Sigmoid colon (tissue), 6 donors: ENCODE measurements at regions not wholly inside any gene's neighbourhood (a gene's known extent, or its start where the extent isn't known, plus 50 kb on each side); places are given as distances from the start of the nearest gene placed in this dataset.

Experiments used
- DNase-seq: peaks from one replicate; pipeline ENCODE4 v3.0.0-alpha.2; 2019
- H3K27ac ChIP-seq, 4 donors: fragments of 200-600 bp; sonication (generic); one replicate each; pipeline ENCODE4 v1.5.1; 2016 to 2019; ENCODE audit warnings: mild to moderate bottlenecking in 1 of 4
- H3K27me3 ChIP-seq, 3 donors: fragments of 200-600 bp; sonication (generic); one replicate each; pipeline ENCODE4 v1.5.1; 2019; ENCODE audit warnings: mild to moderate bottlenecking in 1 of 3
- H3K36me3 ChIP-seq, 4 donors: fragments of 200-600 bp; sonication (generic); one replicate each; pipeline ENCODE4 v1.5.1; 2016 to 2019
- H3K4me1 ChIP-seq, 4 donors: fragments of 200-600 bp; sonication (generic); one replicate each; pipeline ENCODE4 v1.5.1; 2017 to 2019
- H3K4me3 ChIP-seq, 4 donors: fragments of 200-600 bp; sonication (generic); one replicate each; pipeline ENCODE4 v1.5.1; 2017 to 2019; ENCODE audit warnings: mild to moderate bottlenecking in 2 of 4, moderate library complexity in 1 of 4
- H3K9me3 ChIP-seq, 4 donors: fragments of 200-600 bp in 3 of 4; sonication (generic) in 3 of 4; one replicate each; pipeline versions ENCODE4 v1.5.1 to v1.6.1; 2013 to 2019
- EP300 ChIP-seq, 4 donors: sonication (generic); formaldehyde crosslinking; IDR thresholded peaks; one replicate each; pipeline ENCODE4 v1.6.1; 2017; ENCODE audit warnings: antibody characterized with exemption in 4 of 4
- POLR2A ChIP-seq, 2 donors: fragments of 450-650 bp; IDR thresholded peaks; one replicate each; pipeline ENCODE4 v1.6.1; 2016; ENCODE audit warnings: antibody characterized with exemption in 2 of 2, mild to moderate bottlenecking in 2 of 2, moderate library complexity in 2 of 2
- POLR2AphosphoS5 ChIP-seq, 4 donors: sonication (generic); formaldehyde crosslinking; IDR thresholded peaks; one replicate each; pipeline ENCODE4 v1.6.1; 2017; ENCODE audit warnings: antibody characterized with exemption in 4 of 4
- WGBS, 2 donors: extraction: QIAGEN DNeasy Blood & Tissue Kit; methylation state at CpG; one replicate each; pipeline ENCODE4 v1.1.7; 2013; 5-methylcytosine and 5-hydroxymethylcytosine counted together
- intact Hi-C: fragments of 100-400 bp; cut with DNase I; formaldehyde crosslinking; loops from one replicate; pipeline ENCODE4 v1.15.1; 2023
- TF ChIP-seq, protein P1 (sequence below), 4 experiments: fragments of 450-650 bp in 3 of 4; fragments of 200-600 bp in 1 of 4; IDR thresholded peaks; one replicate each; pipeline ENCODE4 v1.5.1; 2016 to 2019; ENCODE audit warnings: antibody characterized with exemption in 4 of 4, mild to moderate bottlenecking in 3 of 4, moderate library complexity in 2 of 4
- donor health status: healthy with polysubstance abuse.
- donor health status: healthy.

DNA sequence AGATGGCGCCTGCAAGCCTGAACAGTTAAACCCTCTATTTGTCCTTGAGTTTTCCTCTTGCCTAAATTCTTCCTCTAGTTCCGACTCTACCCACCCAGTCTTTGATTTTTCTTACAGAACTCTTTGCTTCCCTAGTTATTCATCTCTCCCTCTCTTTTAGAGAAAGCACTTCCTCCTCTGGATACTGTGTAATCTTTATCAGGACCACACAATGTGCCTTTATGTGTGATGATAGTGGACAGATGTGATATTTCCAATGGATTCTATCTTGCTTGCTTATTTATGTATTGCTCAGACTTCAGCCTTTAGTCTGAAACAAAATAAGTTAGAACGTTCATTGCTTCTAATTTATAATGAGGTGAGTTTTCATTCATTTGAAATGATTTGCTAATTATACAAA lies 79.5 kb upstream of the CAV2 start:
- intact Hi-C loops, result no loop called here
- WGBS, 2 donors, result 79% methylated on average over 3 of the region's 3 CpGs
- Histone ChIP-seq H3K27me3 (no peaks in the 10 kb centered on the region), H3K27ac (no peak overlapping the region), H3K4me3 (no peak overlapping the region), H3K36me3 (no peaks in the 10 kb centered on the region), H3K4me1 (peaks cover 0 to 13% (median 10%) of the 10 kb centered on the region in 4 donors), H3K9me3 (no peaks in the 10 kb centered on the region)
- TF ChIP-seq, protein P1, sequence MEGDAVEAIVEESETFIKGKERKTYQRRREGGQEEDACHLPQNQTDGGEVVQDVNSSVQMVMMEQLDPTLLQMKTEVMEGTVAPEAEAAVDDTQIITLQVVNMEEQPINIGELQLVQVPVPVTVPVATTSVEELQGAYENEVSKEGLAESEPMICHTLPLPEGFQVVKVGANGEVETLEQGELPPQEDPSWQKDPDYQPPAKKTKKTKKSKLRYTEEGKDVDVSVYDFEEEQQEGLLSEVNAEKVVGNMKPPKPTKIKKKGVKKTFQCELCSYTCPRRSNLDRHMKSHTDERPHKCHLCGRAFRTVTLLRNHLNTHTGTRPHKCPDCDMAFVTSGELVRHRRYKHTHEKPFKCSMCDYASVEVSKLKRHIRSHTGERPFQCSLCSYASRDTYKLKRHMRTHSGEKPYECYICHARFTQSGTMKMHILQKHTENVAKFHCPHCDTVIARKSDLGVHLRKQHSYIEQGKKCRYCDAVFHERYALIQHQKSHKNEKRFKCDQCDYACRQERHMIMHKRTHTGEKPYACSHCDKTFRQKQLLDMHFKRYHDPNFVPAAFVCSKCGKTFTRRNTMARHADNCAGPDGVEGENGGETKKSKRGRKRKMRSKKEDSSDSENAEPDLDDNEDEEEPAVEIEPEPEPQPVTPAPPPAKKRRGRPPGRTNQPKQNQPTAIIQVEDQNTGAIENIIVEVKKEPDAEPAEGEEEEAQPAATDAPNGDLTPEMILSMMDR (IDR thresholded peaks at IDR 0.05), result no peak
- no peak for TF ChIP-seq POLR2A (IDR thresholded peaks at IDR 0.05)
- no peak for TF ChIP-seq EP300 (IDR thresholded peaks at IDR 0.05)
- TF ChIP-seq POLR2AphosphoS5 (IDR thresholded peaks at IDR 0.05), result no peak
- DNase-seq, result no peak

DNA sequence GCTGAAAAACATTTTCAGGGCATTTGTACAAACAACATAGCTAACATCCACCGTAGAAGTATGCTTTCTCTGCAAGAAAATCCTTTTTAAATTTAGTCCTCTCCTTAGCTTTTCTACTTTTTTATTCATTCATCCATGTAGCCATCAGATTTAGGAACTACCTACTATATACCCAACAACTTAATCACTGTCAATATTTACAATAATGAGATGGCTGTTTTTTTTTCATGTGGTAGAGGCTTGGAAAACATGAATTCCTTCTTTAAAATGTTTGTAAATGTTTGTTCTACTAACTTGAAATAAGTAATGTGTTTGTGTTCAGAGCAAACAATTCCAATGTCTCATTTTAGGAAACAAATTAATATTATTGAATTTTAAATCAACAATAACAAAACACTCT lies 78.2 kb upstream of the CAV2 start:
- 88 to 92% methylated on average over 1 of the region's 1 CpG for WGBS, 2 donors
- H3K9me3 ChIP-seq, result no peaks in the 10 kb centered on the region

DNA sequence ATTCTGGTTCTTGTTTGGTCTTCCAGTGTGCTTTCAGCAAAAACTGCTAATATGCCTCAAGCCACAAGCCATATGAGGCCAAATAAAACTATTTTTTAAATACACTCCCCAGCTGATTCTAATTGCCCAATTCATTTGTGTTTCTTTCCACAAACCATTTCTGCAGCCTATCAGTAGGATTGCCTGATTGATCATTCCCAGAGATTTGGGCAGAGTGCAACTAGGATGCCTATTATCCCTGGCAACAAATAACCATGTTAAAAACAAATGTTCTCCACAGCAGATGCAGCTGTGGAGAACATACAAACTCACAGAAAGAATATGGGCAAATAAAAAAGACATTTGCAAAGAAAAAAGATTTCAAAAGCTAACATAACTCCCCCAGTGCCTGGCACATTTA lies 76.9 kb upstream of the CAV2 start:
- Histone ChIP-seq H3K9me3 (no peaks in the 10 kb centered on the region), H3K4me3 (no peak overlapping the region), H3K27ac (no peak overlapping the region), H3K4me1 (peaks cover 0 to 25% (median 6%) of the 10 kb centered on the region in 4 donors), H3K27me3 (no peaks in the 10 kb centered on the region), H3K36me3 (no peaks in the 10 kb centered on the region)
- TF ChIP-seq EP300 (IDR thresholded peaks at IDR 0.05) (no peak), POLR2A (IDR thresholded peaks at IDR 0.05) (no peak), POLR2AphosphoS5 (IDR thresholded peaks at IDR 0.05) (no peak)
- TF ChIP-seq, protein P1 (IDR thresholded peaks at IDR 0.05), result no peak
- no peak for DNase-seq
- intact Hi-C loops, result no loop called here

More for the DNA sequence above, 78.2 kb upstream of the CAV2 start:
- no peak for DNase-seq
- Histone ChIP-seq H3K27ac (no peak overlapping the region), H3K36me3 (no peaks in the 10 kb centered on the region), H3K27me3 (no peaks in the 10 kb centered on the region), H3K4me1 (peaks cover 0 to 24% (median 10%) of the 10 kb centered on the region in 4 donors), H3K4me3 (no peak overlapping the region)
- intact Hi-C loops, result no loop called here
- TF ChIP-seq POLR2AphosphoS5 (IDR thresholded peaks at IDR 0.05) (no peak), POLR2A (IDR thresholded peaks at IDR 0.05) (no peak), EP300 (IDR thresholded peaks at IDR 0.05) (no peak)
- TF ChIP-seq, protein P1 (IDR thresholded peaks at IDR 0.05), result no peak

DNA sequence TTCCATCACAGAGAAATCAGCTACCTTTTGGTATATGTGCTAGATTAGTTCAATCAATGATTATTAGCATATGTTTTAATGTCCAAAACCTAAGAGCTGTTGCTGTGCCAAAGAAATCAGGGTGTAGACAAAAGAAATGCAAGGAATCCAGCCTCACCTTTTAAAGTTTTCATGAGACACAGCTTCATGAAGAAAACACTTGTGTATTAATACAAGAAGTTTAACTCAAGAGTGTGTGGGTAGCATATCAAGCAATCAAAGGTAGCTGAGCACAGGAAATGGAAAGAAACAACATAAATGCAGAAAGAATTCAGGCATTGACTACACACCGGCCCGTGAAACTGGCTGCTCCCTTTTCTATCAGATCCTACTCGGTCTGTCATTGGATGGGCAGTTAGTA lies 76.0 kb upstream of the CAV2 start:
- H3K27ac ChIP-seq, result no peak overlapping the region
- intact Hi-C loops, result no loop called here
- no peak for DNase-seq
- TF ChIP-seq, protein P1 (IDR thresholded peaks at IDR 0.05), result no peak
- TF ChIP-seq POLR2AphosphoS5 (IDR thresholded peaks at IDR 0.05), result no peak
- no peak for TF ChIP-seq POLR2A (IDR thresholded peaks at IDR 0.05)
- TF ChIP-seq EP300 (IDR thresholded peaks at IDR 0.05), result no peak
- H3K36me3 ChIP-seq, result no peaks in the 10 kb centered on the region
- H3K27me3 ChIP-seq, result no peaks in the 10 kb centered on the region
- 88% methylated on average over 3 of the region's 3 CpGs for WGBS, 2 donors
- H3K4me1 ChIP-seq, result peaks cover 0 to 17% (median 4%) of the 10 kb centered on the region in 4 donors
- H3K9me3 ChIP-seq, result no peaks in the 10 kb centered on the region
- no peak overlapping the region for H3K4me3 ChIP-seq

DNA sequence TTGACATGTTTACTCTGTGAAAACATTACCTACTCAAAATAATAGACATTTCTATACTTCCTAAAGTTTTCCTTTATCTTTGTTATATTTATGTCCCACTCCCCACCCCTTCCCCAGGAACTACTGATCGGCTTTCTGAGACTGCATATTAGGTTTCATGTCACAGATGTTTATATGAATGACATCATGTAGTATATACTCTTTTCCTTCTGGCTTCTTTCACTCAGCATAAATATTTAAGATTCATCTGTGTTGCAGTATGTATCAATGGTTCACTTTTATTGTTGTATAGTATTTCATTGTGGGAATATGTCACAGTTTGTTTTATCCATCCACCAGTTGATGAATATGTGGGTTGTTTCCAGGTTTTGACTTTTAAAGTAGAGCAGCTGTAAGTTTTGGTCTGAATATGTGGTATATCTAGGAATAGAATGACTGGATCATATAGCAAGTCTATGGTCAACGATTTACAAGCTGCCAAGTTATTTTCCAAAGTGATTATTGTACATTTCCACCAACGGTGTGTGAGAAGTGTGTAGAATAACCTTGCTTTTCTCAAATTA lies 73.8 kb upstream of the CAV2 start:
- DNase-seq, result no peak
- peak overlapping the region in 3 of 4 donors; percentile 45 to 70 (median 58) for H3K27ac ChIP-seq
- no peaks in the 10 kb centered on the region for H3K9me3 ChIP-seq
- H3K4me1 ChIP-seq, result peaks cover 0 to 17% (median 4%) of the 10 kb centered on the region in 4 donors
- 41 to 52% methylated on average over 3 of the region's 3 CpGs for WGBS, 2 donors
- no peaks in the 10 kb centered on the region for H3K27me3 ChIP-seq
- TF ChIP-seq POLR2AphosphoS5 (IDR thresholded peaks at IDR 0.05) (no peak), POLR2A (IDR thresholded peaks at IDR 0.05) (no peak), EP300 (IDR thresholded peaks at IDR 0.05) (no peak)
- TF ChIP-seq, protein P1 (IDR thresholded peaks at IDR 0.05), result no peak
- H3K4me3 ChIP-seq, result no peak overlapping the region
- intact Hi-C loops, result no loop called here
- no peaks in the 10 kb centered on the region for H3K36me3 ChIP-seq
